SK-N-SH (cell line): ENCODE measurements at regions not wholly inside any gene's neighbourhood (a gene's known extent, or its start where the extent isn't known, plus 50 kb on each side); places are given as distances from the start of the nearest gene placed in this dataset.

Experiments
- CTCF ChIA-PET: fragments of 300-600, 350-600 bp; formaldehyde crosslinking; extraction: SDS; loops from one replicate; lab custom pipeline; 2021; lab: Yijun Ruan, JAX
- POLR2A ChIA-PET: fragments of 350-600 bp; sonication (Branson Sonifier 250); formaldehyde crosslinking; extraction: SDS; loops from one replicate; lab custom pipeline; 2020; ENCODE audit warnings: antibody characterized with exemption, inconsistent platforms; lab: Yijun Ruan, JAX
- DNase-seq: peaks from one replicate; pipeline ENCODE4 v3.0.0; 2012
- H2AFZ ChIP-seq: fragments of 200-600 bp; sonication (generic); 2 replicates; pipeline ENCODE4 v1.8.1; 2016; ENCODE audit warnings: antibody characterized with exemption, mild to moderate bottlenecking, low read depth
- H3F3A ChIP-seq: fragments of 200-600 bp; sonication (generic); replicated peaks from 2 replicates; pipeline ENCODE3; 2016; ENCODE audit warnings: antibody characterized with exemption, mild to moderate bottlenecking; ENCODE audit not compliant: insufficient read depth
- H3K27ac ChIP-seq, 2 experiments: fragments of 200-500 bp in 1 of 2; fragments of 200-600 bp in 1 of 2; sonication (Bioruptor generic) in 1 of 2; sonication (generic), shearing (Covaris generic) in 1 of 2; 2 replicates each; pipeline versions ENCODE4 v1.5.1 to v1.6.1; 2014 to 2016; ENCODE audit warnings: low read depth in 2 of 2, inconsistent platforms in 1 of 2, low read length in 1 of 2, mild to moderate bottlenecking in 1 of 2, mixed read lengths in 1 of 2
- H3K27me3 ChIP-seq: fragments of 200-600 bp; sonication (generic), shearing (Covaris generic); 2 replicates; pipeline ENCODE4 v1.6.1; 2016; ENCODE audit warnings: mixed run types; ENCODE audit not compliant: insufficient read depth
- H3K36me3 ChIP-seq, 2 experiments: fragments of 200-500 bp in 1 of 2; fragments of 200-600 bp in 1 of 2; sonication (Bioruptor generic) in 1 of 2; sonication (generic) in 1 of 2; replicated peaks in 1 of 2; 2 replicates each; pipeline versions ENCODE3 to v1.5.1; 2014 to 2016; ENCODE audit warnings: low read length in 1 of 2, mild to moderate bottlenecking in 1 of 2; ENCODE audit not compliant: insufficient read depth in 2 of 2, control insufficient read depth in 1 of 2
- H3K4me1 ChIP-seq, 2 experiments: fragments of 200-500 bp in 1 of 2; fragments of 200-600 bp in 1 of 2; sonication (Bioruptor generic) in 1 of 2; sonication (generic), shearing (Covaris generic) in 1 of 2; 2 replicates each; pipeline versions ENCODE4 v1.5.1 to v1.6.1; 2014 to 2016; ENCODE audit warnings: low read depth in 1 of 2, low read length in 1 of 2, mixed run types in 1 of 2; ENCODE audit not compliant: insufficient read depth in 2 of 2, control insufficient read depth in 1 of 2
- H3K4me2 ChIP-seq: fragments of 200-600 bp; sonication (generic), shearing (Covaris generic); 2 replicates; pipeline ENCODE4 v1.6.1; 2017; ENCODE audit warnings: mixed run types
- H3K4me3 ChIP-seq, 2 experiments: fragments of 200-500 bp in 1 of 2; fragments of 200-600 bp in 1 of 2; sonication (Bioruptor generic) in 1 of 2; sonication (generic), shearing (Covaris generic) in 1 of 2; 2 replicates each; pipeline versions ENCODE4 v1.5.1 to v1.8.1; 2014 to 2016; ENCODE audit warnings: low read depth in 2 of 2, inconsistent platforms in 1 of 2, low read length in 1 of 2, mild to moderate bottlenecking in 1 of 2, mixed read lengths in 1 of 2, moderate library complexity in 1 of 2
- H3K79me2 ChIP-seq: fragments of 200-600 bp; sonication (generic); 2 replicates; pipeline ENCODE4 v1.8.1; 2017; ENCODE audit warnings: mild to moderate bottlenecking; ENCODE audit not compliant: insufficient read depth
- H3K9ac ChIP-seq: fragments of 200-600 bp; sonication (generic); 2 replicates; pipeline ENCODE4 v1.6.1; 2017; ENCODE audit warnings: mixed run types
- H3K9me2 ChIP-seq: fragments of 200-600 bp; sonication (generic); 2 replicates; pipeline ENCODE4 v1.6.1; 2017; ENCODE audit warnings: mixed run types
- H3K9me3 ChIP-seq: fragments of 200-600 bp; sonication (generic); 2 replicates; pipeline ENCODE4 v1.6.1; 2017; ENCODE audit warnings: mixed run types, mild to moderate bottlenecking, moderate library complexity
- H4K20me1 ChIP-seq: fragments of 200-600 bp; sonication (generic); 2 replicates; pipeline ENCODE4 v1.6.1; 2017; ENCODE audit warnings: mild to moderate bottlenecking, mixed run types; ENCODE audit not compliant: insufficient read depth
- CHD2 ChIP-seq: fragments of 150-350 bp; IDR thresholded peaks from 2 replicates; pipeline ENCODE4 v1.6.1; 2018; ENCODE audit warnings: low read length; ENCODE audit not compliant: partially characterized antibody
- ELF1 ChIP-seq: IDR thresholded peaks from 2 replicates; pipeline ENCODE4 v1.4.0; 2012
- FOSL2 ChIP-seq: IDR thresholded peaks from 2 replicates; pipeline ENCODE4 v1.4.0; 2012; ENCODE audit warnings: low read depth, mild to moderate bottlenecking, moderate library complexity, borderline replicate concordance
- GABPA ChIP-seq: IDR thresholded peaks from 2 replicates; pipeline ENCODE4 v1.4.0; 2012; ENCODE audit warnings: low read depth, mild to moderate bottlenecking
- JUND ChIP-seq: IDR thresholded peaks from 2 replicates; pipeline ENCODE4 v1.4.0; 2012
- NFIC ChIP-seq: IDR thresholded peaks from 2 replicates; pipeline ENCODE4 v1.4.0; 2012; ENCODE audit warnings: borderline replicate concordance
- RCOR1 ChIP-seq: fragments of 150-350 bp; IDR thresholded peaks from 2 replicates; pipeline ENCODE4 v1.6.1; 2017; ENCODE audit warnings: antibody characterized with exemption, low read length
- RFX5 ChIP-seq: IDR thresholded peaks from 2 replicates; pipeline ENCODE4 v1.6.1; 2012; ENCODE audit warnings: mild to moderate bottlenecking, improper control_type of control experiment, low read length
- SMC3 ChIP-seq: IDR thresholded peaks from 2 replicates; pipeline ENCODE4 v1.6.1; 2012; ENCODE audit warnings: low read depth, low read length, improper control_type of control experiment
- TEAD4 ChIP-seq: IDR thresholded peaks from 2 replicates; pipeline ENCODE4 v1.4.0; 2012; ENCODE audit warnings: mild to moderate bottlenecking, borderline replicate concordance; ENCODE audit not compliant: insufficient read depth
- WGBS: methylation state at CpG from one replicate; pipeline ENCODE4 v1.1.6; 2017; ENCODE audit warnings: low lambda C conversion rate; 5-methylcytosine and 5-hydroxymethylcytosine counted together
- TF ChIP-seq, protein P1 (sequence below): IDR thresholded peaks from 2 replicates; pipeline ENCODE4 v1.4.0; 2012; ENCODE audit warnings: low read depth, borderline replicate concordance
- TF ChIP-seq, protein P2 (sequence below): IDR thresholded peaks from 2 replicates; pipeline ENCODE4 v1.6.1; 2012; ENCODE audit warnings: mild to moderate bottlenecking, low read depth, low read length, moderate library complexity
- TF ChIP-seq, protein P3 (sequence below): fragments of 150-350 bp; IDR thresholded peaks from 2 replicates; pipeline ENCODE4 v1.6.1; 2016; ENCODE audit warnings: mild to moderate bottlenecking, low read depth, low read length
- TF ChIP-seq, protein P4 (sequence below): fragments of 200-600 bp; sonication (generic); IDR thresholded peaks from 2 replicates; pipeline ENCODE4 v1.6.1; 2017; ENCODE audit warnings: antibody characterized with exemption, mild to moderate bottlenecking, moderate library complexity
- TF ChIP-seq, protein P5 (sequence below): IDR thresholded peaks from 2 replicates; pipeline ENCODE4; 2012
- TF ChIP-seq, protein P6 (sequence below): IDR thresholded peaks from 2 replicates; pipeline ENCODE4 v1.4.0; 2012; ENCODE audit warnings: low read depth, borderline replicate concordance
- TF ChIP-seq, protein P7 (sequence below): IDR thresholded peaks from 2 replicates; pipeline ENCODE4 v1.4.0; 2012; ENCODE audit warnings: low read depth

DNA sequence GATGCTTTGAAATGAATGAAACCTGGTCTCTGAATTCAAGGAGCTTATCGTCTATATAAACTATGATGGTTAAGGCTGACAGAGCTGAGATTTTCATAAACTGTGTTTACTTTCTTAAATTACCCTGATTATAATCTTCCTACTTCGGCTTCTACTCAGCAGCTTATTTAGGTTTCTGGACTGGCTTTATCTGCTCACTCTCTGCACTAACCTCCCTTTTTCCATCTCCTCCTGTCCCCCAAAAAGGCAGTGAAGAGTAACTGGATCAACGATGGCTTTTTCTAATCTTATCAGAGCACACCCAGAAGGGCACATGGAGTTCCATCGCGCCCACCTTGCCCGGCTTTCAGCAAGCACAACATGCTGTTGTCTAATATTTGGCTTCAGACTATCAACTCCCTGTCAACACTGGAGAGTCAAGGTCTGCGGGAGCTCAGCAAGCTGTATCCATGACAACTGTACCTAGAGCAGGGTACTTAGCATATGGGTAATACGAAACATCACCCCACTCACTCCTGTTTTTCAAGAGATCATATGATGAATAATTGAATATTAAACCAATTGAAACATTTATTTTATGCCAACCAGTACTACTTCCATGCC is 417.3 kb downstream of the GABRB3 start (continued):
- TF ChIP-seq GABPA, result no peak
- TF ChIP-seq, protein P1, sequence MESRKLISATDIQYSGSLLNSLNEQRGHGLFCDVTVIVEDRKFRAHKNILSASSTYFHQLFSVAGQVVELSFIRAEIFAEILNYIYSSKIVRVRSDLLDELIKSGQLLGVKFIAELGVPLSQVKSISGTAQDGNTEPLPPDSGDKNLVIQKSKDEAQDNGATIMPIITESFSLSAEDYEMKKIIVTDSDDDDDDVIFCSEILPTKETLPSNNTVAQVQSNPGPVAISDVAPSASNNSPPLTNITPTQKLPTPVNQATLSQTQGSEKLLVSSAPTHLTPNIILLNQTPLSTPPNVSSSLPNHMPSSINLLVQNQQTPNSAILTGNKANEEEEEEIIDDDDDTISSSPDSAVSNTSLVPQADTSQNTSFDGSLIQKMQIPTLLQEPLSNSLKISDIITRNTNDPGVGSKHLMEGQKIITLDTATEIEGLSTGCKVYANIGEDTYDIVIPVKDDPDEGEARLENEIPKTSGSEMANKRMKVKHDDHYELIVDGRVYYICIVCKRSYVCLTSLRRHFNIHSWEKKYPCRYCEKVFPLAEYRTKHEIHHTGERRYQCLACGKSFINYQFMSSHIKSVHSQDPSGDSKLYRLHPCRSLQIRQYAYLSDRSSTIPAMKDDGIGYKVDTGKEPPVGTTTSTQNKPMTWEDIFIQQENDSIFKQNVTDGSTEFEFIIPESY, result no peak
- TF ChIP-seq JUND, result no peak
- TF ChIP-seq, protein P2, sequence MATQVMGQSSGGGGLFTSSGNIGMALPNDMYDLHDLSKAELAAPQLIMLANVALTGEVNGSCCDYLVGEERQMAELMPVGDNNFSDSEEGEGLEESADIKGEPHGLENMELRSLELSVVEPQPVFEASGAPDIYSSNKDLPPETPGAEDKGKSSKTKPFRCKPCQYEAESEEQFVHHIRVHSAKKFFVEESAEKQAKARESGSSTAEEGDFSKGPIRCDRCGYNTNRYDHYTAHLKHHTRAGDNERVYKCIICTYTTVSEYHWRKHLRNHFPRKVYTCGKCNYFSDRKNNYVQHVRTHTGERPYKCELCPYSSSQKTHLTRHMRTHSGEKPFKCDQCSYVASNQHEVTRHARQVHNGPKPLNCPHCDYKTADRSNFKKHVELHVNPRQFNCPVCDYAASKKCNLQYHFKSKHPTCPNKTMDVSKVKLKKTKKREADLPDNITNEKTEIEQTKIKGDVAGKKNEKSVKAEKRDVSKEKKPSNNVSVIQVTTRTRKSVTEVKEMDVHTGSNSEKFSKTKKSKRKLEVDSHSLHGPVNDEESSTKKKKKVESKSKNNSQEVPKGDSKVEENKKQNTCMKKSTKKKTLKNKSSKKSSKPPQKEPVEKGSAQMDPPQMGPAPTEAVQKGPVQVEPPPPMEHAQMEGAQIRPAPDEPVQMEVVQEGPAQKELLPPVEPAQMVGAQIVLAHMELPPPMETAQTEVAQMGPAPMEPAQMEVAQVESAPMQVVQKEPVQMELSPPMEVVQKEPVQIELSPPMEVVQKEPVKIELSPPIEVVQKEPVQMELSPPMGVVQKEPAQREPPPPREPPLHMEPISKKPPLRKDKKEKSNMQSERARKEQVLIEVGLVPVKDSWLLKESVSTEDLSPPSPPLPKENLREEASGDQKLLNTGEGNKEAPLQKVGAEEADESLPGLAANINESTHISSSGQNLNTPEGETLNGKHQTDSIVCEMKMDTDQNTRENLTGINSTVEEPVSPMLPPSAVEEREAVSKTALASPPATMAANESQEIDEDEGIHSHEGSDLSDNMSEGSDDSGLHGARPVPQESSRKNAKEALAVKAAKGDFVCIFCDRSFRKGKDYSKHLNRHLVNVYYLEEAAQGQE, result no peak

DNA sequence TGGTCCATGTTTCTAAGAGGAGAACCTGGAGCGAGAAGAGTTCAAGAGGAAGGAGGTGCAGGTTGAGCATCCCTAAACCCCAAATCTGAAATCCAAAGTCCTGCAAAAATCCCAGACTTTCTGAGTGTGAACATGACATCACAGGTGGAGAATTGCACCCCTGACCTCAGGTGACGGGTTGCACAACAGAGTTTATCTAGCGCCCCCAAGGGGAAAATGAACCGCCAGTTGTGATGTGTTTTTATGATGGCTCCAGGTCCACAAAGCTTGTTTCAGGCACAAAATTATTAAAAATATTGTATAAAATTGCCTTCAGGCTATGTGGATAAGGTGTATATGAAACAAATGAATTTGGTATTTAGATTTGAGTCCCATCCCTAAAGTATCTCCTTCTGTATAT is 420.0 kb downstream of the GABRB3 start:
- H3K4me2 ChIP-seq, result no peak overlapping the region
- TF ChIP-seq FOSL2 (no peak), RCOR1 (no peak), RFX5 (no peak), SMC3 (no peak), TEAD4 (no peak), NFIC (no peak), ELF1 (no peak), CHD2 (no peak)
- TF ChIP-seq, protein P3, sequence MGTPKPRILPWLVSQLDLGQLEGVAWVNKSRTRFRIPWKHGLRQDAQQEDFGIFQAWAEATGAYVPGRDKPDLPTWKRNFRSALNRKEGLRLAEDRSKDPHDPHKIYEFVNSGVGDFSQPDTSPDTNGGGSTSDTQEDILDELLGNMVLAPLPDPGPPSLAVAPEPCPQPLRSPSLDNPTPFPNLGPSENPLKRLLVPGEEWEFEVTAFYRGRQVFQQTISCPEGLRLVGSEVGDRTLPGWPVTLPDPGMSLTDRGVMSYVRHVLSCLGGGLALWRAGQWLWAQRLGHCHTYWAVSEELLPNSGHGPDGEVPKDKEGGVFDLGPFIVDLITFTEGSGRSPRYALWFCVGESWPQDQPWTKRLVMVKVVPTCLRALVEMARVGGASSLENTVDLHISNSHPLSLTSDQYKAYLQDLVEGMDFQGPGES, result no peak
- TF ChIP-seq, protein P4, sequence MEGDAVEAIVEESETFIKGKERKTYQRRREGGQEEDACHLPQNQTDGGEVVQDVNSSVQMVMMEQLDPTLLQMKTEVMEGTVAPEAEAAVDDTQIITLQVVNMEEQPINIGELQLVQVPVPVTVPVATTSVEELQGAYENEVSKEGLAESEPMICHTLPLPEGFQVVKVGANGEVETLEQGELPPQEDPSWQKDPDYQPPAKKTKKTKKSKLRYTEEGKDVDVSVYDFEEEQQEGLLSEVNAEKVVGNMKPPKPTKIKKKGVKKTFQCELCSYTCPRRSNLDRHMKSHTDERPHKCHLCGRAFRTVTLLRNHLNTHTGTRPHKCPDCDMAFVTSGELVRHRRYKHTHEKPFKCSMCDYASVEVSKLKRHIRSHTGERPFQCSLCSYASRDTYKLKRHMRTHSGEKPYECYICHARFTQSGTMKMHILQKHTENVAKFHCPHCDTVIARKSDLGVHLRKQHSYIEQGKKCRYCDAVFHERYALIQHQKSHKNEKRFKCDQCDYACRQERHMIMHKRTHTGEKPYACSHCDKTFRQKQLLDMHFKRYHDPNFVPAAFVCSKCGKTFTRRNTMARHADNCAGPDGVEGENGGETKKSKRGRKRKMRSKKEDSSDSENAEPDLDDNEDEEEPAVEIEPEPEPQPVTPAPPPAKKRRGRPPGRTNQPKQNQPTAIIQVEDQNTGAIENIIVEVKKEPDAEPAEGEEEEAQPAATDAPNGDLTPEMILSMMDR, result no peak
- TF ChIP-seq, protein P5, sequence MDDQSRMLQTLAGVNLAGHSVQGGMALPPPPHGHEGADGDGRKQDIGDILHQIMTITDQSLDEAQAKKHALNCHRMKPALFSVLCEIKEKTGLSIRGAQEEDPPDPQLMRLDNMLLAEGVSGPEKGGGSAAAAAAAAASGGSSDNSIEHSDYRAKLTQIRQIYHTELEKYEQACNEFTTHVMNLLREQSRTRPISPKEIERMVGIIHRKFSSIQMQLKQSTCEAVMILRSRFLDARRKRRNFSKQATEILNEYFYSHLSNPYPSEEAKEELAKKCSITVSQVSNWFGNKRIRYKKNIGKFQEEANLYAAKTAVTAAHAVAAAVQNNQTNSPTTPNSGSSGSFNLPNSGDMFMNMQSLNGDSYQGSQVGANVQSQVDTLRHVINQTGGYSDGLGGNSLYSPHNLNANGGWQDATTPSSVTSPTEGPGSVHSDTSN, result no peak
- TF ChIP-seq, protein P6, sequence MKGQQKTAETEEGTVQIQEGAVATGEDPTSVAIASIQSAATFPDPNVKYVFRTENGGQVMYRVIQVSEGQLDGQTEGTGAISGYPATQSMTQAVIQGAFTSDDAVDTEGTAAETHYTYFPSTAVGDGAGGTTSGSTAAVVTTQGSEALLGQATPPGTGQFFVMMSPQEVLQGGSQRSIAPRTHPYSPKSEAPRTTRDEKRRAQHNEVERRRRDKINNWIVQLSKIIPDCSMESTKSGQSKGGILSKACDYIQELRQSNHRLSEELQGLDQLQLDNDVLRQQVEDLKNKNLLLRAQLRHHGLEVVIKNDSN, result no peak
- TF ChIP-seq, protein P7, sequence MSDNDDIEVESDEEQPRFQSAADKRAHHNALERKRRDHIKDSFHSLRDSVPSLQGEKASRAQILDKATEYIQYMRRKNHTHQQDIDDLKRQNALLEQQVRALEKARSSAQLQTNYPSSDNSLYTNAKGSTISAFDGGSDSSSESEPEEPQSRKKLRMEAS, result no peak

More for the DNA sequence above, 420.0 kb downstream of the GABRB3 start:
- ChIA-PET CTCF (no interaction called here), POLR2A (no interaction called here)
- Histone ChIP-seq H3K27ac (no peak overlapping the region), H3K36me3 (no peaks in the 10 kb centered on the region), H3K9me2 (no peaks in the 10 kb centered on the region), H3F3A (no peaks in the 10 kb centered on the region), H3K9me3 (0 out of 2 replicates have a peak, but pooled peaks cover 6% of the 10 kb centered on the region), H3K4me1 (no peaks in the 10 kb centered on the region), H3K4me3 (no peak overlapping the region), H3K79me2 (no peaks in the 10 kb centered on the region), H3K9ac (no peak overlapping the region), H4K20me1 (no peaks in the 10 kb centered on the region), H2AFZ (no peak overlapping the region), H3K27me3 (no peaks in the 10 kb centered on the region)
- no peak for DNase-seq
- 20% methylated on average over 4 of the region's 4 CpGs for WGBS
